Ovary (tissue), 7 donors: ENCODE measurements at regions not wholly inside any gene's neighbourhood (a gene's known extent, or its start where the extent isn't known, plus 50 kb on each side); places are given as distances from the start of the nearest gene placed in this dataset. TPM values are rescaled to one million over a fixed set of nuclear protein-coding genes. Genes with fewer than 3 reads are reported as not detected.
"Not testable (repeated sequence)": the region's sequence is repeated elsewhere in the genome, so short reads cannot be mapped to it uniquely, and the experiment has no call there.

Experiments
- DNase-seq, 5 donors: peaks; one replicate each; pipeline ENCODE4 v3.0.0-alpha.2; 2019 to 2020
- H3K27ac ChIP-seq, 2 donors: fragments of 200-600 bp; one replicate each; pipeline versions ENCODE4 v1.5.1 to v1.8.0; 2019 to 2022
- H3K27me3 ChIP-seq: fragments of 200-600 bp; one replicate; pipeline ENCODE4 v1.8.0; 2022
- H3K36me3 ChIP-seq: fragments of 200-600 bp; sonication (generic); one replicate; pipeline ENCODE4 v1.5.1; 2019
- H3K4me1 ChIP-seq: one replicate; pipeline ENCODE4 v1.8.1; 2013; ENCODE audit warnings: mild to moderate bottlenecking, moderate library complexity; ENCODE audit not compliant: insufficient read depth
- H3K4me3 ChIP-seq: fragments of 200-600 bp; sonication (generic); one replicate; pipeline ENCODE4 v1.5.1; 2017
- H3K9me3 ChIP-seq, 2 donors: fragments of 200-600 bp in 1 of 2; sonication (generic) in 1 of 2; one replicate each; pipeline versions ENCODE4 v1.5.1 to v1.8.1; 2013 to 2019; ENCODE audit warnings: mild to moderate bottlenecking in 1 of 2, moderate library complexity in 1 of 2
- CTCF ChIP-seq, 3 donors: fragments of 450-650 bp in 2 of 3; fragments of 200-600 bp in 1 of 3; IDR thresholded peaks; one replicate each; pipeline versions ENCODE4 v1.5.1 to v1.8.0; 2016 to 2022; ENCODE audit warnings: antibody characterized with exemption in 3 of 3, mild to moderate bottlenecking in 1 of 3
- EP300 ChIP-seq: sonication (generic); formaldehyde crosslinking; IDR thresholded peaks from one replicate; pipeline ENCODE4 v1.6.1; 2017; ENCODE audit warnings: antibody characterized with exemption
- POLR2A ChIP-seq: fragments of 450-650 bp; IDR thresholded peaks from one replicate; pipeline ENCODE4 v1.6.1; 2017; ENCODE audit warnings: antibody characterized with exemption, mild to moderate bottlenecking, moderate library complexity
- WGBS, 3 donors: extraction: QIAGEN DNeasy Blood & Tissue Kit in 1 of 3; methylation state at CpG; one replicate each; pipeline versions ENCODE4 v1.1.5 to v1.1.7; 2013 to 2017; 5-methylcytosine and 5-hydroxymethylcytosine counted together
- intact Hi-C, 4 donors: fragments of 100-400 bp; cut with DNase I; formaldehyde crosslinking; loops; one replicate each; pipeline versions ENCODE4 v1.11.0 to v1.15.1; 2022 to 2023
- microRNA-seq, 3 donors: library from miRNA; unstranded; fragments of <30 nt; microRNA quantifications; one replicate each; pipeline versions ENCODE4 to v1.2.0, GENCODE V29; 2019 to 2020
- small RNA-seq: library from RNA; depleted of rRNA; stranded (forward); fragments of <200 nt; gene quantifications from one replicate; pipeline ENCODE3, GENCODE V24; 2016
- donor health status: DM: no; HTN: no; CAD: no; lungs with moderate emphysema.
- donor health status: DM: no; HTN: no; CAD: no.
- donor health status: Bipolar disorder and iron deficiency.
- donor health status: DM: no; HTN: no; CAD: no.
- donor health status: DM: yes; HTN: yes; CAD: no.

GRCh38 chr3:151520105-151520504, 59.2 kb upstream of the IGSF10 start:
- H3K4me3 ChIP-seq: no peak overlapping the region
- no peaks in the 10 kb centered on the region for H3K27me3 ChIP-seq
- TF ChIP-seq POLR2A (no peak), CTCF (IDR thresholded peaks at IDR 0.05) (no peak), EP300 (no peak)
- H3K4me1 ChIP-seq: no peaks in the 10 kb centered on the region
- no peak for DNase-seq
- 67 to 81% (median 78%) methylated on average over 1 of the region's 1 CpG for WGBS, 3 donors
- H3K27ac ChIP-seq: no peak overlapping the region
- no peaks in the 10 kb centered on the region for H3K36me3 ChIP-seq
- intact Hi-C loops: no loop called here
- H3K9me3 ChIP-seq: no peaks in the 10 kb centered on the region

DNA sequence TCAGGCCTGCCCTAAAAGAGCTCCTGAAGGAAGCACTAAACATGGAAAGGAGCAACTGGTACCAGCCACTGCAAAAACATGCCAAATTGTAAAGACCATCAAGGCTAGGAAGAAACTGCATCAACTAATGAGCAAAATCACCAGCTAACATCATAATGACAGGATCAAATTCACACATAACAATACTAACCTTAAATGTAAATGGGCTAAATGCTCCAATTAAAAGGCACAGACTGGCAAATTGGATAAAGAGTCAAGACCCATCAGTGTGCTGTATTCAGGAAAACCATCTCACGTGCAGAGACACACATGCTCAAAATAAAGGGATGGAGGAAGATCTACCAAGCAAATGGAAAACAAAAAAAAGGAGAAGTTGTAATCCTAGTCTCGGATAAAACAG, 50.6 kb upstream of the IGSF10 start:
- H3K36me3 ChIP-seq, H3K4me3 ChIP-seq, DNase-seq, intact Hi-C loops, H3K27me3 ChIP-seq, H3K4me1 ChIP-seq, H3K27ac ChIP-seq, H3K9me3 ChIP-seq: not testable (repeated sequence)
- WGBS, 3 donors: 89 to 95% (median 91%) methylated on average over 2 of the region's 2 CpGs

Small RNAs in the stretch of these regions (microRNA-seq; reads per million reads assigned to microRNA genes)
- gene MIR5186: 0 to 0.16 (median 0) reads per million in 3 donors

Small RNAs in the stretch of these regions (small RNA-seq; reads per million reads assigned to genes)
- gene MIR5186: not detected
